Stomach (tissue), 4 donors: ENCODE measurements at regions not wholly inside any gene's neighbourhood (a gene's known extent, or its start where the extent isn't known, plus 50 kb on each side); places are given as distances from the start of the nearest gene placed in this dataset.

Experiments used
- POLR2A ChIP-seq, 4 donors: fragments of 450-650 bp; IDR thresholded peaks; one replicate each; pipeline ENCODE4 v1.6.1; 2016; ENCODE audit warnings: antibody characterized with exemption in 4 of 4, control low read depth in 2 of 4, mild to moderate bottlenecking in 1 of 4, moderate library complexity in 1 of 4
- TF ChIP-seq, protein P1 (sequence below), 7 experiments: fragments of 450-650 bp in 4 of 7; fragments of 200-600 bp in 3 of 7; sonication (generic) in 3 of 7; IDR thresholded peaks; one replicate each; pipeline ENCODE4 v1.5.1; 2016 to 2019; ENCODE audit warnings: antibody characterized with exemption in 7 of 7, control low read depth in 2 of 7, mild to moderate bottlenecking in 1 of 7

- TF ChIP-seq, protein P1, sequence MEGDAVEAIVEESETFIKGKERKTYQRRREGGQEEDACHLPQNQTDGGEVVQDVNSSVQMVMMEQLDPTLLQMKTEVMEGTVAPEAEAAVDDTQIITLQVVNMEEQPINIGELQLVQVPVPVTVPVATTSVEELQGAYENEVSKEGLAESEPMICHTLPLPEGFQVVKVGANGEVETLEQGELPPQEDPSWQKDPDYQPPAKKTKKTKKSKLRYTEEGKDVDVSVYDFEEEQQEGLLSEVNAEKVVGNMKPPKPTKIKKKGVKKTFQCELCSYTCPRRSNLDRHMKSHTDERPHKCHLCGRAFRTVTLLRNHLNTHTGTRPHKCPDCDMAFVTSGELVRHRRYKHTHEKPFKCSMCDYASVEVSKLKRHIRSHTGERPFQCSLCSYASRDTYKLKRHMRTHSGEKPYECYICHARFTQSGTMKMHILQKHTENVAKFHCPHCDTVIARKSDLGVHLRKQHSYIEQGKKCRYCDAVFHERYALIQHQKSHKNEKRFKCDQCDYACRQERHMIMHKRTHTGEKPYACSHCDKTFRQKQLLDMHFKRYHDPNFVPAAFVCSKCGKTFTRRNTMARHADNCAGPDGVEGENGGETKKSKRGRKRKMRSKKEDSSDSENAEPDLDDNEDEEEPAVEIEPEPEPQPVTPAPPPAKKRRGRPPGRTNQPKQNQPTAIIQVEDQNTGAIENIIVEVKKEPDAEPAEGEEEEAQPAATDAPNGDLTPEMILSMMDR (IDR thresholded peaks at IDR 0.05), result no peak
- TF ChIP-seq POLR2A (IDR thresholded peaks at IDR 0.05), result no peak
Observed at GRCh38 chr2:241948299-241948897, 78.9 kb downstream of the RTP5 start.
